GM12878 (cell line): ENCODE measurements at regions not wholly inside any gene's neighbourhood (a gene's known extent, or its start where the extent isn't known, plus 50 kb on each side); places are given as distances from the start of the nearest gene placed in this dataset.

Experiments used
- ATAC-seq: fragments of 200-7000 bp; cut with Tn5 transposase; 3 replicates; pipeline ENCODE4 v1.9.1; 2020; ENCODE audit warnings: mild to moderate bottlenecking, moderate library complexity
- BruUV-seq: library from RNA; stranded (reverse); fragments of 400-500 nt; replicated peaks from 2 replicates; lab custom pipeline; 2021; lab: Mats Ljungman, UMichigan
- CTCF ChIA-PET: fragments of 300-600 bp; sonication (Branson Sonifier 250); formaldehyde crosslinking; extraction: SDS; loops from one replicate; lab custom pipeline; 2021; ENCODE audit warnings: inconsistent platforms; lab: Yijun Ruan, JAX
- POLR2A ChIA-PET: fragments of 350-600 bp; formaldehyde crosslinking; extraction: SDS; loops from one replicate; lab custom pipeline; 2021; ENCODE audit warnings: inconsistent platforms; lab: Charles Lee
- RAD21 ChIA-PET: fragments of 300-600 bp; sonication (Branson Sonifier 250); formaldehyde crosslinking; loops from one replicate; lab custom pipeline; 2023; ENCODE audit warnings: antibody characterized with exemption; ENCODE audit not compliant: unreplicated experiment; lab: Charles Lee
- SMC1A ChIA-PET: fragments of 300-600 bp; sonication (Branson Sonifier 250); formaldehyde crosslinking; loops from one replicate; lab custom pipeline; 2023; ENCODE audit not compliant: unreplicated experiment, uncharacterized antibody; lab: Charles Lee
- DNase-seq: peaks from one replicate; pipeline ENCODE4 v3.0.0-alpha.2; 2011; ENCODE audit warnings: low read depth, low spot score
- FAIRE-seq: peaks from 3 replicates; lab custom pipeline; 2011; peaks lifted over from hg19 to GRCh38; lab: Jason Lieb, UNC
- H2AFZ ChIP-seq: 2 replicates; pipeline ENCODE4 v1.6.0; 2011; ENCODE audit warnings: low read depth, low read length, control low read depth; ENCODE audit not compliant: control insufficient read depth
- H3K27ac ChIP-seq: 2 replicates; pipeline ENCODE4 v1.5.1; 2011; ENCODE audit warnings: control low read depth; ENCODE audit not compliant: control insufficient read depth, insufficient read depth
- H3K27me3 ChIP-seq, 2 experiments: replicated peaks in 1 of 2; 2 replicates each; pipeline versions ENCODE4 v1.6.0 to v1.6.1; 2011; ENCODE audit warnings: low read length in 1 of 2; ENCODE audit not compliant: control insufficient read depth in 2 of 2, insufficient read depth in 2 of 2
- H3K36me3 ChIP-seq, 2 experiments: 2 replicates each; pipeline ENCODE4 v1.5.1; 2011; ENCODE audit warnings: low read length in 1 of 2; ENCODE audit not compliant: control insufficient read depth in 2 of 2, insufficient read depth in 2 of 2
- H3K4me1 ChIP-seq: 2 replicates; pipeline ENCODE4 v1.6.1; 2011; ENCODE audit warnings: mild to moderate bottlenecking, low read length, moderate library complexity, mixed read lengths; ENCODE audit not compliant: control insufficient read depth, insufficient read depth
- H3K4me2 ChIP-seq: 2 replicates; pipeline ENCODE4 v1.6.0; 2011; ENCODE audit warnings: control low read depth; ENCODE audit not compliant: control insufficient read depth, insufficient read depth
- H3K4me3 ChIP-seq: fragments of 200-600 bp; sonication (generic); 2 replicates; pipeline ENCODE4 v1.5.1; 2016
- H3K79me2 ChIP-seq: 2 replicates; pipeline ENCODE4 v1.6.0; 2011; ENCODE audit warnings: low read length; ENCODE audit not compliant: control insufficient read depth, insufficient read depth
- H3K9ac ChIP-seq: 2 replicates; pipeline ENCODE4 v1.8.0; 2011; ENCODE audit warnings: low read length, control low read depth, mixed read lengths; ENCODE audit not compliant: control insufficient read depth, insufficient read depth
- H3K9me3 ChIP-seq: replicated peaks from 3 replicates; pipeline ENCODE4 v1.5.1; 2011; ENCODE audit warnings: mild to moderate bottlenecking, low read length; ENCODE audit not compliant: control insufficient read depth, insufficient read depth
- H4K20me1 ChIP-seq: 2 replicates; pipeline ENCODE4 v1.6.0; 2011; ENCODE audit not compliant: control insufficient read depth, insufficient read depth
- BACH1 ChIP-seq: fragments of 450-650 bp; IDR thresholded peaks from 2 replicates; pipeline ENCODE4 v1.6.1; 2017; ENCODE audit warnings: mild to moderate bottlenecking, borderline replicate concordance
- BCLAF1 ChIP-seq: fragments of 450-650 bp; IDR thresholded peaks from 2 replicates; pipeline ENCODE4 v1.6.1; 2017; ENCODE audit warnings: antibody characterized with exemption, mild to moderate bottlenecking, moderate library complexity
- BRCA1 ChIP-seq: IDR thresholded peaks from 2 replicates; pipeline ENCODE4 v1.6.1; 2011; ENCODE audit warnings: low read depth, low read length, improper control_type of control experiment
- CHD1 ChIP-seq: IDR thresholded peaks from 2 replicates; pipeline ENCODE4 v1.6.1; 2012; ENCODE audit warnings: low read depth, low read length, improper control_type of control experiment
- ELK1 ChIP-seq: IDR thresholded peaks from 2 replicates; pipeline ENCODE4 v1.6.1; 2012; ENCODE audit warnings: low read depth, low read length, improper control_type of control experiment
- HDAC2 ChIP-seq: fragments of 200-600 bp; sonication (generic); IDR thresholded peaks from 2 replicates; pipeline ENCODE4 v1.6.1; 2017
- KLF5 ChIP-seq: fragments of 450-650 bp; IDR thresholded peaks from 2 replicates; pipeline ENCODE4 v1.6.1; 2014; ENCODE audit warnings: mild to moderate bottlenecking; ENCODE audit not compliant: partially characterized antibody
- MAX ChIP-seq: IDR thresholded peaks from 2 replicates; pipeline ENCODE4 v1.6.1; 2012; ENCODE audit warnings: low read depth, low read length, improper control_type of control experiment
- MEF2B ChIP-seq: fragments of 450-650 bp; IDR thresholded peaks from 2 replicates; pipeline ENCODE4 v1.6.1; 2018; ENCODE audit warnings: mild to moderate bottlenecking, moderate library complexity; ENCODE audit not compliant: partially characterized antibody, poor library complexity, severe bottlenecking
- NRF1 ChIP-seq: conservative IDR thresholded peaks from 2 replicates; pipeline ENCODE4 v1.6.1; 2011; ENCODE audit warnings: mild to moderate bottlenecking, low read depth, low read length, improper control_type of control experiment
- PAX5 ChIP-seq: IDR thresholded peaks from 2 replicates; pipeline ENCODE4 v1.6.1; 2011; ENCODE audit warnings: low read depth, low read length, borderline replicate concordance
- POLR2AphosphoS2 ChIP-seq: IDR thresholded peaks from 2 replicates; pipeline ENCODE4 v1.6.1; 2011; ENCODE audit warnings: low read depth, mild to moderate bottlenecking, low read length, improper control_type of control experiment, moderate library complexity
- RAD51 ChIP-seq: fragments of 450-650 bp; IDR thresholded peaks from 2 replicates; pipeline ENCODE4 v1.6.1; 2016; ENCODE audit warnings: moderate library complexity, mild to moderate bottlenecking, inconsistent platforms
- RB1 ChIP-seq: fragments of 450-650 bp; formaldehyde crosslinking; IDR thresholded peaks from 2 replicates; pipeline ENCODE4 v1.6.1; 2017; ENCODE audit warnings: mild to moderate bottlenecking, borderline replicate concordance
- RFX5 ChIP-seq: IDR thresholded peaks from 2 replicates; pipeline ENCODE4 v1.6.1; 2011; ENCODE audit warnings: low read depth, low read length, improper control_type of control experiment
- SIX5 ChIP-seq: IDR thresholded peaks from 2 replicates; pipeline ENCODE4 v1.6.1; 2011; ENCODE audit warnings: mild to moderate bottlenecking, low read depth, low read length, moderate library complexity; ENCODE audit not compliant: severe bottlenecking
- SUZ12 ChIP-seq: fragments of 200-600 bp; sonication (generic); IDR thresholded peaks from one replicate; pipeline ENCODE4 v1.6.1; 2018; ENCODE audit warnings: antibody characterized with exemption, mild to moderate bottlenecking; ENCODE audit not compliant: unreplicated experiment
- WRNIP1 ChIP-seq: IDR thresholded peaks from 2 replicates; pipeline ENCODE4 v1.6.1; 2011; ENCODE audit warnings: low read depth, low read length, improper control_type of control experiment, borderline replicate concordance
- YY1 ChIP-seq: IDR thresholded peaks from 2 replicates; pipeline ENCODE4 v1.6.1; 2011; ENCODE audit warnings: low read depth, mild to moderate bottlenecking, low read length
- ZNF24 ChIP-seq: fragments of 450-650 bp; IDR thresholded peaks from 2 replicates; pipeline ENCODE4 v1.6.1; 2017; ENCODE audit warnings: antibody characterized with exemption, mild to moderate bottlenecking
- in situ Hi-C: fragments of 300-500 bp; cut with MboI; formaldehyde crosslinking; loops from 9 replicates; pipeline ENCODE4 v1.14.3; 2018; ENCODE audit warnings: mixed read lengths
- intact Hi-C: fragments of 100-400 bp; cut with micrococcal nuclease; formaldehyde crosslinking; loops from one replicate; pipeline ENCODE4 v1.14.2; 2022; ENCODE audit not compliant: unreplicated experiment

GRCh38 chr2:175371378-175371777 lies 189.9 kb upstream of the ATP5MC3 start:
- in situ Hi-C loops = no loop called here
- DNase-seq (no peak), ATAC-seq (no peak), FAIRE-seq (no peak)
- Histone ChIP-seq H3K27ac (no peak overlapping the region), H3K36me3 (no peaks in the 10 kb centered on the region), H3K9me3 (no peaks in the 10 kb centered on the region), H3K4me3 (no peak overlapping the region), H4K20me1 (no peaks in the 10 kb centered on the region), H3K27me3 (peaks cover 0 to 3% of the 10 kb centered on the region in 2 experiments; a peak in 1 of 4 replicates), H3K79me2 (no peaks in the 10 kb centered on the region), H3K4me2 (no peak overlapping the region), H3K4me1 (no peaks in the 10 kb centered on the region), H2AFZ (no peak overlapping the region), H3K9ac (no peak overlapping the region)
- ChIA-PET POLR2A (no interaction called here), RAD21 (no interaction called here), SMC1A (no interaction called here), CTCF (interaction anchor here (2.2 kb wide), 1 partner anchor 9 kb away, joined by 5 read pairs; no protein-coding TSS in a partner anchor)
- intact Hi-C loops = no loop called here
- BruUV-seq = no TSS peak
- TF ChIP-seq MEF2B (no peak), YY1 (no peak), BCLAF1 (no peak), POLR2AphosphoS2 (no peak), RB1 (no peak), SUZ12 (no peak), MAX (no peak), NRF1 (no peak), HDAC2 (no peak), CHD1 (no peak), ZNF24 (no peak), PAX5 (no peak), BACH1 (no peak), BRCA1 (no peak), SIX5 (no peak), ELK1 (no peak), RFX5 (no peak), WRNIP1 (no peak), KLF5 (no peak), RAD51 (no peak)
